ENCODE measurements at regions not wholly inside any gene's neighbourhood (a gene's known extent, or its start where the extent isn't known, plus 50 kb on each side); places are given as distances from the start of the nearest gene placed in this dataset.

DNA sequence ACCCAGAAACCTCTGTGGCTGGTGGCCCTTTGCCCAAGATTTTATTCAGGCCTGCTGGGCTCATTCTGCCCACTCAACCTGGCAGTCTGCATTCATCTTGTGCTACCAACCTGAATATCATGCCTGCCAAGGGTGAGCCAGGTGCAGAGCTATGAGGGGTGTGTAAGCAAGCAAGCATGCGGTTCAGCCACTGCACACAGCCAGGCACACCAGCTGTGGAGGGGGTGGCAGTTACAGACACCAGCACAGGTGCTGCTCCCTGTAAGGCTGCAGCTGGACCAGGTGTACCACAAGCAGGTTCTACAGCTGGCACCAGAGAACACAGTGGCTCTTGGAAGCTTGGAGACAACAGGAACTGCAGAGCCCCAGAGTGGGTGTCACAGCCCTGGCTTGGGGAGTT, 633.2 kb downstream of the FBXO15 start:
- DNase-seq: peak; percentile 26

DNA sequence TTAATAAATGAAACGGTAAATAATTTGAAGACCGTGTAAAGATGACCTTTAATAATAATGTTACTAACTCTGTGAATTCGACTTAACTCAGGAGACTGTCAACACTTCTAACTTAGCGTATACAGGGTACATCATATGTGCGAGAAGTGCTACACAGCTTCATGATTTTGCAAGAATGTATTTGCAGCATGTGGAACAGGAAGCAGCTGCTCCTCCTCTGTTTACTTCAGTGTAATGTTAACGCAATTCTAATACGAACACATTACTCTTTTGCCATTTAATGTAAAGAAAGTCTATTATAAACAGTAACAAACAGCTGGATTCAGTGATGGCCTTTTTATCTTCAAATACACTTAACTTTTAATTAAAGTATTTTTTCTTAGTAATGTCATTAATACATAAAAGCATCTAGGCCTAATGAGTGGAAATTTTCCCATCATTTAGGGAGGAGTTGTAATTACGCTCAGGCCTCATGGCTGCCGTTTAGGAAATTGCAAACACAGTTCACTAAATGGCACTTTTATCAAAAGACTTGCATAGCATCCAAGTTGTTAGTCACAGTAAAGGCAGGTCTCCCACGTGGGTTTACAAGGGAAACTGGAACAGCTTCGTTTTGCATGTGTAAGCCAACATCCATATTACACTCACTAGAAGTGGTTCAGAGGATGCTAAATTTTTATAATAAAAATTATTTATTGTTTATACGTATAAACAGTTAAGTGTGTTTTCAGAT, 635.7 kb downstream of the FBXO15 start:
- no peak for DNase-seq

DNA sequence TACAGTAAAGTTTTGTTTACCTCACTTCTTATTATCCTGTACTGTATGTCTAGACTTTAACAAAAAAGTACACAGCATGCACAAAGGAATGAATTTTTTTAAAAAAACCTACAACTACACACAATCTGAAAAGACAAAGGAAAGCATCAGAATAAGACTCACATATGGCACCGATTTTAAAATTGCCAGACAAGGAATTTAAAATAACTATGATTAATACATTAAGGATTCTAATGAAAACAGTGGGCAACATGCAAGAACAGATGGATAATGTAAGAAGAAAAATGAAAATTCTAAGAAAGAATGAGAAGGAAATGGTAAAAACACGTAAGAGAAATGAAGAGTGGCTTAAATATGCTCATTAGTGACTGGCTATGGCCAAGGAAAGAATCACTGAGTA, 638.2 kb downstream of the FBXO15 start:
- no peak for DNase-seq

DNA sequence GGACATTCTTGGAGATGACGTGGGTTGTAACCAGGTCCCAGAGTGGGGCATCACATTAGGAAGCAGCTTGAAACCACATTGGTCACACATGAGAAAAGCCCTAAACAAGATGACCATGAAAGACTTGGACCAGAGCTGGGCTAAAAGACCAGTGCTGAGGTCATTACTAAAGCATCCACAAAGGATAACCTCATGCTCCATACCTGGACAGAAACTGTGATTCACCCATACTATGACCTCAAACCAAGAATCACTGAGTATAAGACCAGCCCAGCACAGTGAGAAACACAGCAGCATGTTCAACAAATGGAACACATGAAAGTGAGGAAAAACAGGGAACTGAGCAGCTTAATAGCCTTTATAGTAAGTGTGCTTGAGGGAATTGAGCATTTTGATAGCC, 635.5 kb upstream of the NETO1 start:
- no peak for DNase-seq

DNA sequence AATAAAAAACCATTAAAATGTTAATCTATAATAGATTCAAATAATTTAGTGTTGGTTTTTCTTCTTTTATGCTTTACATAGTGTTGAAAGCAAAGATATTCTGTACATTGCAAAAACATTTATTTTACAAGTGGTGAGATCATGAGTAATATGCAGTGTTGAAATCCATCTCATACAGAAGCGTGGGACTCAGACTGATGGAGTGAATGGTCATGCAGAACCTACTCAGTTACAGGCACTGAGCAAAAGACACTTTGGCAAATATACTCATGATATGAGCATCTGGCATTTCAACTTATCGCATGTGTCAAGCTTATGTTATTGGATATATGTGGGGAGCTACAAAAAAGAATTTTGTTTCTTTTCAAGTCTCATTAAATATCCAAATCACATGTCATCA, 620.2 kb upstream of the NETO1 start:
- no peak for DNase-seq

DNA sequence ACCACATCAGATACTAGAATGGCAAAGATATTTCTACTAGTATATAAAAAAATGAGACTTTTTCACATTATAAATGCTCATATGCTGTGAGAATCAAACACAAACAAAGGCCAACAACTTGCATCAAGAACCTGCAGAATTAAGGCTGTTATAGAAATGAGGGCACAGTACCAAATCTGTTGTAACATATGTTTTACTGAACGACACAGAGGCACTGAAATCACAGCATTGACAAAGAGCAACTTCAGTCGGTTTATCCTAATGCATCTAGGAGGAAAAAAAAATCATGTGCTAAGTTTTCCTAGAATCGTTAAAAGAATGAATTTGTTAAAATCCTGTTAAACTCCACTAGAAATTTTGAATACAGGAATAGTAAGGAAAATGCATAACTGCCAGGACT, 617.4 kb upstream of the NETO1 start:
- no peak for DNase-seq

DNA sequence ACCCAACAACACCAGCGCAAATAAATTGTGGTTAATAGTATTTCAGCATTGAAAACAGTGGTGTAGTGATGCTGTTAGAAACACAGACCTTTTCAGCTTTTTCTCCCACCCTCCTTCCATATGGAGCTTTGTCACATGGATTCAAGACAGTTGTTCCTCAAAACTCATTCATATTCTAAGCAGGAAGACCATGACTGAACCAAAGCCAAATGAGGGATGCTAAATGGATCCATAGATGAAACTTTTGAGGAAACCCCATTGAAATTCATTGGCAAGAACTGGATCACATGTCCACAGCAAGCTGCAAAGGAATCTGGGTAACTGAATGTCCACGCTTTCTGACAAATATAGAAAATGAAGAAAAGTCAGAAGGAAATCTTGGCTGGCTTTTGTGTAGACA, 615.1 kb upstream of the NETO1 start:
- DNase-seq: no peak

DNA sequence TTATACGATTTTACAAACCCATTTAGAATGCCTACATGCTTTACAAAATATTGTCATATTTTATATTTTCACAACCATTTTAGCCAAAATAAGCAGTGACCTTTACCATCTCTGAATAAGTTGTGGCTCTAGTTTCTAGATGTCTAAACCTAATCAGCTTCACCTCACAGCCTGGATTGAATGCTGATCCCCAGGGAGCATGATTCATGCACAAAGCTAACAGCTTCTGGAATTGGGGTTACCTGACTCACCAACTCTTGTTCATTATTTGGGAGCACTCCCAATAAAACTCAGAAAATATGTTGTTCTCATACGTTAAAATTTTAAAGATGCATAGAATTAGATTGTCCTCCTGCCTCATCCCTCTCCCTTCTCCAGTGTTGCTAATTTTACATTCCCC, 611.7 kb upstream of the NETO1 start:
- DNase-seq: no peak

DNA sequence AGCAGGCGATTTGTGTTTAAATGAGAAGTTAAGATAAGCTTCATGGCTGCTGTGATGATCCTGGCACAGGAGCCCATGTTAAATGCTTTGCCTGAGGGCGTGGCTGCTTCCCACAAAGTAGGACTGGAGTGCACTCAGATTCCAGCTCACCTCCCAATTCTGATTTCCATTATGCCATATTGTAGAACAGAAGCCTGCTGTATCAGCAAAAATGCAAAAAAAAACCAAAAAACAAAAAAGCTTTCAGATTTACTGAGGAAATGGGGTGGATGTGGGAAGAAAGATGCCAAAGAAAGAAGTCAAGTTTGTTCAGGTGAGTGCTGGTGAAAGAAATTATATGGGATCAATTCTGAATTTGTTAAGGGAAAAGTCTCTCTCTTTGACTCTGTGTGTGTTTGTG, 610.4 kb upstream of the NETO1 start:
- no peak for DNase-seq

DNA sequence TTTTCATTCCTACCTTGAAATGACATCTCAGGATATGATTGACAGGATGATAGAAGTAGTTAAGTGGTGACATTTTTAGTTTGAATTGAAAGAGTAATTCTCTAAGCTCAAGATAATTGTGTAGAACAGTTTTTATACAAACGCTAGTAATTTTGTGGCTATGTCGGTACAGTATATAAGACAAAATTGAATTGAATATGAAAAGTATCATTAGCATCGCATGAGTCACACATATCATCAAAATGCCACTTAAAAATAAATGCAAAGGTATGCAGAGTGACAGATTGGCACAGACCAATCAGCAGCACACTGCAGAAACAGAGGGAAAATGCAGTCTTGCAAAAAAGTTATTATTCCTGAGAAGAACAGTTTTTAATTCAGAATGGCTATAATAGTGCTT, 608.2 kb upstream of the NETO1 start:
- no peak for DNase-seq

DNA sequence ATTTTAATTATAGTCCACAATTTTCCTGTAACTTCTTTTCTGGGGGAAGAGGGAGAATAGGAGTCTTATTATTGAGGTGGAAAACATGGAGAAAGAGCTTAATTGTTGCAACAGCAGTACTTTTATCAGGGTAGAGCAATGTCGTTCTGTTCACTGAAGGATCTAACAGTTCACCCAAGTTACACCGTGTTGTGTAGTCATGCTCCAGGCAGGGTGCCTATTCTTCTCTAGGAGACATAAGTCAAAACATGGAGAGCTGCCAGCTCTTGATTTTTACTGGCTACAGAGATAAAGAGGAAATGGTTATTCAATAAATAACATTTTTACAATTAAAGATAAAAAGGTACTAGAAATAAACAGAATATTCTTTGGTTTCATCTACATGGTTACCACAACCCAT, 594.3 kb upstream of the NETO1 start:
- DNase-seq: no peak

DNA sequence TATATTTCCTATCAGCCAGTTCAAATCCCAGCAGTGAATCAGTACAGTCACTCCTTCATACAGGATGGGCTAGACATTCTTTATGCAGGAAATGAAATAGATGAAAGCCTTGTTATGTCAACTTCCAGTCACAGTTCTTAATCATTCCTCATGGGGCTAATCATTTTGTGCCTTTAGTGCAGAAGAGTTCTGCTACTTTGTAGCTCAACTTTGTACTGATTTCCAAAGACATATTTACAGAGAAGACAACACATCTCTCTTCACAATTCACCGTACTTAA, 593.9 kb upstream of the NETO1 start:
- no peak for DNase-seq

DNA sequence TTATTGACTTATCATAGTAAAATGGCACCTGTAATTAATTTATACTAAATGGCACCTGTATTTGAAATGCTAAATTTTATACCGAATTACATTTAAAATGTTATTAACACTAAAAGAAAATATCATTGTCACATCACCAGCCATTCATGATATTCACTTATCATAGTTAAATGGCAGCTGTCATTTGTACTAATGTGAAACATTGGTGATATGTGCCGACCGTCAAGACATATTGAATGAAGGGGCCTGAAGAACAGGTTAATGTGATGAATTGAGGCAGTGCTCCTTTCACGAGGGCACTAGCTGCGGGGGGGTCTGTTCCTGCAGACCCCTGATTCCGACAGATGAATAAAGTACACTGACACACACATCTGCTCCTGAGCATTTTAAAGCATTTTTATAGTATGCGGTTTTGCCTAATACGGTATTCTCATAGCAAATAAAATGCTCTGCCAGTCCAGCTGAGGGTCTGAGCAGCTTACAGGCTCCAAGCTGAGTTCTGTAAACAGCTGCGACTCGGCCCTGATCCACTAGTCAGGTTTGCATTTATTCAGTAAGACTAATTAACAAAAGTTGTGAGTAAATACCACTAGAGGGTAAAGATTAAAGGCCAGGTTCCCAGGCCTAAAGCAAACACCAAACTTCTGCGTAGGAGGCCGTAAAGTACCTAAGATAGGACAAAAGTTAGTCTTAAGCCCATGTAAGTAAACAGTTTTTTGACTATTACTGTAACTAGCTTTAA, 593.4 kb upstream of the NETO1 start:
- no peak for DNase-seq

DNA sequence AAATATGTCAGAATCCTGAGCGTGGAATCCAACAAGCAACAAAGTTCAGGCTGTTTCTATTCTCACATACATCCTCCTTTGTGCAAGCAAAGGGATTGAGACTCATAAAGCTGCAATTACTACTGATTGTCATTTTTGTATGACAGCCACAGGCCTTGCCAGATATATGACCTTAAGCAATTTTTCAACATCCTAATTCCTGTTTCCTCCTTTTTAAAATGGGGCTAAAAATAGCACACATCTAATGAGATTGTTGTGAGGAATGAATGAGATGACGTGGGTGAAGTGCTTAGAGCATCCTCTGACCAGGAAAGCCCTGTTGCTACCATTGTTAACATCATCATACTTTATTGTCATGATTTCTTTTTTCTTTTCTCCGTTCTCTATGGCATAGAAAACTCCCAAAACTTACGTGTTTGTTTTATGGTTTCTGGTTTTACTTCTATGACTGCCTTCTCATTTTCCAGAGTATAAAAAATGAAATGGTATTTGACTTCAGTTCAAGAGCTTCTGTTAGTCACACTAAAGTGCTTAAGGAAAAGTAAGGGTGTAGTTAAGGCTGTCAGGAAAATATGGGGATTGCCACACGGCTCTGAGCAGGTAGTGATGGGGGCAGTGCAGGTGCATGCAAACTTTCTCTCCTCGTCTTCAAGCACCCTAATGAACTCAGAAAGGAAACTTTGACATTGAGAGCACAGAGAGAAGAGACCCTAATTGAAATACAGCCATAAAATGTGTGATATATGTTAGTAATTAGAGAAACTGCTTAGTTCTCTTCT, 590.6 kb upstream of the NETO1 start:
- DNase-seq: no peak

DNA sequence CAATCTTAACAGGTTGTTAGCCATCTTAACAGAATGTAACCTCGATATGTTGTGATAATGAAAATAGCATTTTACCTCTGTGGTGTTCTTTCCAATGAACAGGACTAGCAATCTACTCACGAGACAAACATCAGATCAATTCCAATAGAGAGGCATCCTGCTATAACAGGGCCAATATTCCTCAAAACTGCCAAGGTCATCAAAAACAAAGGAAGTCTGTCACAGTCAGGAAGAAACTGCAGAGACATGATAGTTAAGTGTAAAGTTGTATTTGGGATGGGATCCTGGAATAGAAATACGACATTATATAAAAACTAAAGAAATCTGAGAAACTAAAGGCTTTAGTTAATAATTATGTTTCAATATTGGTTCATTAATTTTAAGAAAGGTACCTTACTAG, 588.9 kb upstream of the NETO1 start:
- no peak for DNase-seq

DNA sequence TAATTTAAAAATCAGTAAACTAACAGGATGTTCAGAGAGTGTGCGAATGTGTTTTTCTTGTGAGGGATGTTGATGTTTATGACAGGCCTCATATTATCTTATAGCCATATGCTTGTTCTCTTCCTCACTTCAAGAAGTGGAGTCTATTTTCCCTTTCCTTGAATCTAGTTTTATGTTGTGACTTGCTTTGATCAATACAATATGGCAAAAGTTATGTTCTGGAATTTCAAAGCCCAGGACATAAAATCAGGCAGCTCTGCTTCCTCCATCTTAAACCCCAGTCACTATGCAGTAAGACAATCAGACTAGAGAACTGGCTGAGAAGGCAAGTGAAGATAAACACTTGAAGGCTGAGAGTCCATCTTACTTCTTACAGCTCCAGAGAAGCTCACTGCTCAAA, 585.1 kb upstream of the NETO1 start:
- DNase-seq: no peak

DNA sequence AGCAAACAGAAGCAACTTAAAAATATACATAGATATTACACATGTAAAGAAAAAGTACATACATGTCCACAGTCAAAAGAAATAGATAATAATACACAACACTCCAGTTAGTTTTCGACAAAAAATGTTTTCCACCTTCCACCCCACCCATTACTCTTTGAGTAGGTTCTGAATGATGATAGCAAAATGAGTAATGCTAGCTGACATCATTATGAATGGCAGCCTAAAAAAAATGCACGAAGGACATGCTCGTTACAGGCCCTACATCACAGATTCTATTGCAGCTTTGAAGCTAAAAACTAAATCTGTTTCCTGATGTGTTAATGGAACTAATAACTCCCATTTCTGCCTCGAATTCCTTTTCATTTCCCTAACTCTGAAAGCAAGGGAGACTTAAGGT, 578.7 kb upstream of the NETO1 start:
- DNase-seq: no peak

DNA sequence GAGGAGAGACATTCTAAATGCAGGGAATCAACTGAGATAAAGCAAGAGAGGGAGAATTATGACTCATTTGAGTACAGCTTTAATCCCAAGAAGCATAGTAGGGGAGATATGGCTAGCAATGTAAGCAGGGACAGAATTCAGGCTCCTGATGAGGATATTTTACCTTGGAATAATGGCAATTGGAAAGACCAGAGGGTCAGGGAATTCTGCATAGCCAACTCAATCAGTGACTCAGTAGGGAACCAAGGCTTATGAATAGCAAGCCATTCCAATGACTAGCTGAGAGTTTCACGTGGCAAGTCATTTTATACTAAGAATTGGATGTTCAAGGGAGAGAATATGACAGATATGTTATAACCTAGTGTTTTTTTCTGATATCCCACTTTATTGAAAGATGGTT, 563.8 kb upstream of the NETO1 start:
- DNase-seq: no peak

DNA sequence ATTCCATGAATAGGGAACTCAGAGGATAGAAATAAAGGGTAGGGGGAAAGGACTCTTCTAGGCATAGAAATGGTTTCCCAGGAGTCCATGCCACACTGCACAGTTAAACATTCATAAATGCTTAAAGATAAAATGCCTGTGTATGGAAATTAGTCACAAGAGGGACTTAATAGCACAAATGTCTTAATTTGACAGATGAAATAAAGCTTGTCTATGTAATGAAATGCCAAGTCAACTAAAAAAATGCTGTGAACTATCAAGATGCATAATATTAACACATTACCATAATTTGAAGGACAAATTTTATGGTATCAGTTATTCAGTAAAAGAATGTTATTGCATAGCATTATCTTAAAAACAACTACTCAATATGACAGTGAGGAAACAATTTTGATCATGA, 553.2 kb upstream of the NETO1 start:
- DNase-seq: no peak

DNA sequence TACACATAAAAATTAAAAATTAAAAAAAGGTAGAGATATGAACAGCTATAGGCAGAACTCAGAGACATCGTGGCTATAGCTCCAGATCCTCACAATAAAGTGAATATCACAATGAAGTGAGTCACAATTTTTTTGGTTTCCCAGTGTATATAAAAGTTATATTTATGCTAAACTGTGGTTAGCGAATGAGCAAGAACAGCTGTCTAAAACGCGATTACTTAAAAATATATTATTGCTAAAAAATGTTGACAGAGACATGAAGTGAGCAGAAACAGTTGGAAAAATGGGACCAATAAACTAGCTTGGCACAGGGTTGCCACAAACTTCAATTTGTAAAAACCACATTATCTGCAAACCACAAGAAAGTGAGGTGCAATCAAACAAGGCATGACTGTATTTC, 551.7 kb upstream of the NETO1 start:
- no peak for DNase-seq

DNA sequence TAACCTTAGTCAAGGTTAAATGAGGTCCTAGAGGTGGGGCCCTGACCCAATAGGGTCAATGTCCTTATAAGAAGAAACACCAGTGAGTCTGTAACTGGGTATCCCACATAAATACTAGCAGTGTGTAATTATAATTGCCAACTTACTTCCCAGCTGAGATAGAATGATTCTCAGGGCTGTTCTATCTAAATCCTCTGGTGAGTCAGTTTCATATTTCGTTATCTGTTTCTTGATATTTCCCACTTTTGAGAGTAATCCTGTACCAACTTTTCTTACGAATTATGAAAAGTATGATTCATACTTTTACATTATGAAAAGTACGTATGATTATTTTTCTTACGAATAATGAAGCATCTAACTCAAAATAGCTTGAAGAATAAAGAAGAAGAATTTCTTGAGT, 546.8 kb upstream of the NETO1 start:
- no peak for DNase-seq

DNA sequence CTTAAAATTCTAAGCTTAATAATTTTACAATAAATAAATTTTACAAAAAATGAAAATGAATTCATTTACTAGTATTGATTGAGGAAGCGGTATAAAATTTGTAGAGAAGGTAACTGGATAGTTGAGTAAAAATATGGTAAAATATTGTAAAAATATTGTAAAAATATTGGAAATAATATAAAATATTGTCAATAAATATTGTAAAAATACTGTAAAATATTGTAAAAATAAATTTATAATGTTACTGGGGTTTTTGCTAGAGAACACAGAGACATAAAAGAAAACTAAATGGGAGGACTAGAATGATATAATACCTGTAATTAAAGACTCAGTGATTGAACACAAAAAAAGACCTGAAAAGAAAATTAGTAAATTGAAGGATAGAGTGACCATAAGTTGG, 546.3 kb upstream of the NETO1 start:
- DNase-seq: no peak

DNA sequence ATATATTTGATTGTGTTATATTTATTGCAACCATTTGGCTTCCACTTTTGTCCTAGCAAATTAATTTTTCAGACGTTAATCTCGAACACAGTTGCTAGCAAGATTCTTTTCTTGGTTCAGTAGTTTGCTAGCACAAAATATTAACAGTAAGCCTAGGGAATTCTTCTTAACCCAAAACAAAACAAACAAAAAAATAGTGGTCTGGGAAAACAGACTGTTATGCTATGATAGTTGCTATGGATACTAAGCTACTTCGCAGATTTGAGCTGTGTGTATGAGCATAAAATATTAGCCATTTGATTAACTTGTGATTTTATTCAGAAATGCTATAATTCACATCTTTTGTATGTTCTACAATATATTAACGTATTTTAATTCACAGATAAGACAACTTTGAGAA, 541.5 kb upstream of the NETO1 start:
- DNase-seq: no peak

DNA sequence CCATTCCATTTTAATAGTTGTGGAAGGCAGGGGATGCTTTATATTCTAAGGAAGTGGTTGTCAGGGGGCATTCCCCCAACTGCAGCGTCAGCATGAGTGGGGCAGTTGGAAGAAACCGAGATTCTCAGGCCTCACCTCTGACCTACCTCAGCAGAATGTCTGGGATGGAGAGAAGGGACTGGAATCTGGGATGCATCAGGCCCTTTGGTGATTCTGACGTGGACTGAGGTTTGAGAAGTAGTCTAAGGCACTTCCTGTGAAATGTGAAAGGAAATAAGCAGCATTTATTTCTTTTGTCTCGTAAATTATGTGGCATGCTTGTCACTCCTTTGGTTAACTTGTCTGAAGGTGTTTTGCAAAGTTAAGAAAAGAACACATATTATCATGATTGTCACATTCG, 540.7 kb upstream of the NETO1 start:
- DNase-seq: no peak

DNA sequence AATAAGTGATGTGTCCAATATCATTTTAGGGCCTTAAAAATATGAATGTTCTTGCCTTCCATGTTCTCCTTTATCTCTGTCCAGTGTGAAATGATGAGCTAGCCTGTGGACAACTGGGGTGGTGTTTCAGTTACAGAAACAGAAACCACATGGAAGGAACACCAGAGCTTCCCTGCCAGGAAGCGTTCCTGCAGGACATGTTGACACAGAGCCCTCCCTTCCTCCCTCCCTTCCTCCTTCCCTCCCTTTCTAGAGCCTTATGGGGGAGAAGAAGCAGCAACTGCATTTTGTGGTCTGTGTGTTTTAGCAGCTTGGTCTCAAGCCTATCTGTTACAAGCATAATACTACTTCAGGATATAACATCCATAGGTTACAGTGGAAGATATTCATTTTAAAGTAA, 539.7 kb upstream of the NETO1 start:
- no peak for DNase-seq

Data from RPMI8226 (cell line).